ENCODE measurements at regions not wholly inside any gene's neighbourhood (a gene's known extent, or its start where the extent isn't known, plus 50 kb on each side); places are given as distances from the start of the nearest gene placed in this dataset.

DNA sequence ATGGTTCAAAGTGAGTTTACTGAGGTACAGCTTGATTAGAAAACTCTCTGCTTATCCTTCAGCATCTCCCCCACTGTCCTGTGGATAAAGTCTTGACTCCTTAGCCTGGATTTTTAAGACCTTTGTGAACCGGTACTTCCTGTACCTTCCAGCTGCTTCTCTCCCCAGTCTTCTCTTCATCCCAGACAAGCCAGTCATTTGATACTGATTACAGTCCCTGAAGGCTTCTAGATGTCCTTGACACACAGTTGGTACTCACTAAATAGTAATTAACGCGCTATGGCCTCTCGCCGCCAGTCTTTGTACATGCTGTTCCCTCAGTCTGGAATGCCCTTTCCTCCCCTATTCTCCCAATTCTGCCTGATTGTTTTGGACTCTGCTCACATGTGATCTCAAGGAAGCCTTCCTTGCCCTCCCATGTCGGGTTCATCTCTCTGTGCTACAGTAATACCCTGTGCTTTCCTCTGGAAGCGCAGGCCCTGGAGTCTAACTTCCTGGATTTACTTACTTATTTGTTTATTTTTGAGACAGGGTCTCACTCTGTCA lies 50.6 kb upstream of the PTGR2 start:
- no peak overlapping the region for H2AFZ ChIP-seq (ENCODE audit: low read depth, low read length)
- FAIRE-seq, result no peak
- no peak overlapping the region for H3K4me3 ChIP-seq (replicated peaks in 1 of 3; ENCODE audit: insufficient read depth in 1 of 3, low read depth in 1 of 3, low read length in 3 of 3)
- H3K27ac ChIP-seq (ENCODE audit: insufficient read depth, low read depth, low read length), result no peak overlapping the region
- DNase-seq (ENCODE audit: low read depth, low spot score), result no peak
- ChIA-PET POLR2A (no interaction called here), CTCF (no interaction called here)
- no peak overlapping the region for H3K9ac ChIP-seq (replicated peaks; ENCODE audit: extremely low read depth, insufficient read depth, low read length)
- no peaks in the 10 kb centered on the region for H3K79me2 ChIP-seq (ENCODE audit: control insufficient read depth, insufficient read depth, low read length)
- dilution Hi-C loops (cut with MboI; ENCODE audit: extremely low pct_ligation_motif_present, low sequenced_read_pairs), result no loop called here
- H3K4me2 ChIP-seq (ENCODE audit: insufficient read depth, low read length), result no peak overlapping the region
- no peaks in the 10 kb centered on the region for H3K27me3 ChIP-seq (ENCODE audit: control insufficient read depth in 2 of 2, insufficient read depth in 2 of 2, low read length in 2 of 2)
- no peaks in the 10 kb centered on the region for H3K36me3 ChIP-seq (ENCODE audit: control insufficient read depth in 2 of 2, extremely low read depth in 1 of 2, insufficient read depth in 2 of 2, low read length in 2 of 2)
- H3K9me1 ChIP-seq (replicated peaks; ENCODE audit: control insufficient read depth, extremely low read depth, insufficient read depth, low read length), result no peaks in the 10 kb centered on the region
- BruUV-seq (replicated peaks), result no TSS peak
- no peaks in the 10 kb centered on the region for H3K9me3 ChIP-seq (replicated peaks; ENCODE audit: control insufficient read depth, insufficient read depth, low read length)
- no peaks in the 10 kb centered on the region for H4K20me1 ChIP-seq (replicated peaks; ENCODE audit: control insufficient read depth, extremely low read depth, insufficient read depth, low read length)
- TF ChIP-seq JUN (IDR thresholded peaks at IDR 0.05; ENCODE audit: borderline replicate concordance, insufficient read depth, insufficient read length, low read depth), result no peak
- no peak for TF ChIP-seq EZH2 (IDR thresholded peaks at IDR 0.05; ENCODE audit: borderline replicate concordance, low read depth, low read length, severe bottlenecking)
- TF ChIP-seq MYC (IDR thresholded peaks at IDR 0.05; ENCODE audit: low read depth, low read length), result no peak
- no peak for TF ChIP-seq POLR2A (IDR thresholded peaks at IDR 0.05; ENCODE audit: low read depth, low read length)
- TF ChIP-seq GATA2 (IDR thresholded peaks at IDR 0.05; ENCODE audit: insufficient read depth, insufficient read length, low read depth, low read length), result no peak
- TF ChIP-seq POLR2AphosphoS5 (IDR thresholded peaks at IDR 0.05; ENCODE audit: insufficient read depth, low read depth, low read length), result no peak
- TF ChIP-seq, protein P1, sequence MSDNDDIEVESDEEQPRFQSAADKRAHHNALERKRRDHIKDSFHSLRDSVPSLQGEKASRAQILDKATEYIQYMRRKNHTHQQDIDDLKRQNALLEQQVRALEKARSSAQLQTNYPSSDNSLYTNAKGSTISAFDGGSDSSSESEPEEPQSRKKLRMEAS (IDR thresholded peaks at IDR 0.05; ENCODE audit: insufficient read depth, insufficient read length), result no peak
- TF ChIP-seq FOS (IDR thresholded peaks at IDR 0.05; ENCODE audit: borderline replicate concordance, insufficient read depth, low read length), result no peak
- H3K4me1 ChIP-seq (ENCODE audit: control insufficient read depth, extremely low read depth, insufficient read depth, low read length), result peaks cover 13% of the 10 kb centered on the region
- intact Hi-C loops (cut with micrococcal nuclease), result no loop called here
